ENCODE measurements at regions not wholly inside any gene's neighbourhood (a gene's known extent, or its start where the extent isn't known, plus 50 kb on each side); places are given as distances from the start of the nearest gene placed in this dataset.

GRCh38 chr5:39604491-39604890 is 179.7 kb upstream of the DAB2 start:
- no peak overlapping the region for H3K4me3 Mint-ChIP-seq
- no peaks in the 10 kb centered on the region for H3K4me1 Mint-ChIP-seq
- ATAC-seq (no peak), DNase-seq (no peak)
- no peaks in the 10 kb centered on the region for H3K9me3 Mint-ChIP-seq (ENCODE audit: low read depth)
- CTCF ChIA-PET, result no interaction called here
- H3K36me3 Mint-ChIP-seq, result no peaks in the 10 kb centered on the region
- no peak overlapping the region for H3K27ac Mint-ChIP-seq
- H3K27me3 Mint-ChIP-seq, result peaks cover 11% of the 10 kb centered on the region

GRCh38 chr5:39599721-39600431 is 175.1 kb upstream of the DAB2 start:
- peaks cover 35% of the 10 kb centered on the region for H3K27me3 Mint-ChIP-seq
- no peaks in the 10 kb centered on the region for H3K4me1 Mint-ChIP-seq
- H3K36me3 Mint-ChIP-seq, result no peaks in the 10 kb centered on the region
- no peak for ATAC-seq
- no peaks in the 10 kb centered on the region for H3K9me3 Mint-ChIP-seq (ENCODE audit: low read depth)
- no peak for DNase-seq
- no peak overlapping the region for H3K27ac Mint-ChIP-seq
- CTCF ChIA-PET, result no interaction called here
- no peak overlapping the region for H3K4me3 Mint-ChIP-seq

GRCh38 chr5:39598661-39599248 is 174.0 kb upstream of the DAB2 start:
- Mint-ChIP-seq H3K27me3 (peaks cover 36% of the 10 kb centered on the region), H3K36me3 (no peaks in the 10 kb centered on the region), H3K4me3 (no peak overlapping the region), H3K4me1 (no peaks in the 10 kb centered on the region), H3K27ac (no peak overlapping the region), H3K9me3 (ENCODE audit: low read depth) (no peaks in the 10 kb centered on the region)
- ATAC-seq (no peak), DNase-seq (no peak)
- CTCF ChIA-PET, result no interaction called here

GRCh38 chr5:39588179-39588578 is 163.4 kb upstream of the DAB2 start:
- H3K27ac Mint-ChIP-seq, result no peak overlapping the region
- ATAC-seq, result no peak

GRCh38 chr5:39587675-39588074 is 162.9 kb upstream of the DAB2 start:
- no peaks in the 10 kb centered on the region for H3K9me3 Mint-ChIP-seq (ENCODE audit: low read depth)
- ATAC-seq (no peak), DNase-seq (no peak)
- H3K4me3 Mint-ChIP-seq, result no peak overlapping the region
- CTCF ChIA-PET, result no interaction called here
- H3K27me3 Mint-ChIP-seq, result peaks cover 32% of the 10 kb centered on the region
- no peaks in the 10 kb centered on the region for H3K4me1 Mint-ChIP-seq
- H3K27ac Mint-ChIP-seq, result no peak overlapping the region
- H3K36me3 Mint-ChIP-seq, result no peaks in the 10 kb centered on the region

More at GRCh38 chr5:39588179-39588578, 163.4 kb upstream of the DAB2 start:
- Mint-ChIP-seq H3K4me1 (no peaks in the 10 kb centered on the region), H3K36me3 (no peaks in the 10 kb centered on the region), H3K9me3 (ENCODE audit: low read depth) (no peaks in the 10 kb centered on the region), H3K27me3 (peaks cover 30% of the 10 kb centered on the region), H3K4me3 (no peak overlapping the region)
- no peak for DNase-seq
- CTCF ChIA-PET, result no interaction called here

- Mint-ChIP-seq H3K27ac (no peak overlapping the region), H3K9me3 (ENCODE audit: low read depth) (no peaks in the 10 kb centered on the region), H3K27me3 (peaks cover 31% of the 10 kb centered on the region), H3K36me3 (no peaks in the 10 kb centered on the region), H3K4me1 (no peaks in the 10 kb centered on the region), H3K4me3 (no peak overlapping the region)
- ATAC-seq, result no peak
- CTCF ChIA-PET, result no interaction called here
- DNase-seq, result no peak
Observed at GRCh38 chr5:39586185-39586584, 161.4 kb upstream of the DAB2 start.

GRCh38 chr5:39584927-39585326 is 160.1 kb upstream of the DAB2 start:
- Mint-ChIP-seq H3K27ac (no peak overlapping the region), H3K9me3 (ENCODE audit: low read depth) (no peaks in the 10 kb centered on the region), H3K4me3 (no peak overlapping the region), H3K36me3 (no peaks in the 10 kb centered on the region), H3K27me3 (peaks cover 22% of the 10 kb centered on the region), H3K4me1 (peaks cover 2% of the 10 kb centered on the region)
- DNase-seq (no peak), ATAC-seq (no peak)
- CTCF ChIA-PET, result no interaction called here

GRCh38 chr5:39580702-39581453 is 156.1 kb upstream of the DAB2 start:
- peaks cover 14% of the 10 kb centered on the region for H3K27me3 Mint-ChIP-seq
- no peaks in the 10 kb centered on the region for H3K9me3 Mint-ChIP-seq (ENCODE audit: low read depth)
- H3K4me3 Mint-ChIP-seq, result no peak overlapping the region
- CTCF ChIA-PET, result interaction anchor here (0.9 to 1.2 kb wide), 2 partner anchors 9 to 33 kb away, joined by 3 to 4 read pairs; no protein-coding TSS in a partner anchor
- no peak for DNase-seq
- no peak for ATAC-seq
- no peaks in the 10 kb centered on the region for H3K36me3 Mint-ChIP-seq
- H3K4me1 Mint-ChIP-seq, result peaks cover 2% of the 10 kb centered on the region
- H3K27ac Mint-ChIP-seq, result no peak overlapping the region

GRCh38 chr5:39579750-39580149 is 155.0 kb upstream of the DAB2 start:
- CTCF ChIA-PET, result interaction anchor here (1.1 to 1.5 kb wide), 2 partner anchors 9 to 369 kb away, joined by 4 to 6 read pairs; no protein-coding TSS in a partner anchor
- Mint-ChIP-seq H3K27ac (no peak overlapping the region), H3K27me3 (peaks cover 18% of the 10 kb centered on the region), H3K9me3 (ENCODE audit: low read depth) (no peaks in the 10 kb centered on the region), H3K36me3 (no peaks in the 10 kb centered on the region), H3K4me1 (peaks cover 2% of the 10 kb centered on the region), H3K4me3 (no peak overlapping the region)
- DNase-seq, result no peak
- no peak for ATAC-seq

GRCh38 chr5:39578887-39579497 is 154.2 kb upstream of the DAB2 start:
- DNase-seq (no peak), ATAC-seq (no peak)
- Mint-ChIP-seq H3K9me3 (ENCODE audit: low read depth) (no peaks in the 10 kb centered on the region), H3K4me1 (peaks cover 2% of the 10 kb centered on the region), H3K27me3 (peaks cover 21% of the 10 kb centered on the region), H3K4me3 (no peak overlapping the region), H3K27ac (no peak overlapping the region), H3K36me3 (no peaks in the 10 kb centered on the region)
- CTCF ChIA-PET, result interaction anchor here (0.6 to 1.5 kb wide), 6 partner anchors 8 to 1297 kb away, joined by 3 to 6 read pairs (median 4); no protein-coding TSS in a partner anchor

- Mint-ChIP-seq H3K9me3 (ENCODE audit: low read depth) (no peaks in the 10 kb centered on the region), H3K4me3 (no peak overlapping the region), H3K27ac (no peak overlapping the region), H3K27me3 (peaks cover 23% of the 10 kb centered on the region), H3K4me1 (peaks cover 2% of the 10 kb centered on the region), H3K36me3 (no peaks in the 10 kb centered on the region)
- CTCF ChIA-PET, result interaction anchor here (1.3 kb wide), 1 partner anchor 134 kb away, joined by 3 read pairs; no protein-coding TSS in a partner anchor
- ATAC-seq (no peak), DNase-seq (no peak)
Observed at GRCh38 chr5:39577529-39577928, 152.7 kb upstream of the DAB2 start.

GRCh38 chr5:39570403-39571027 is 145.7 kb upstream of the DAB2 start:
- CTCF ChIA-PET, result interaction anchor here (0.6 to 1.6 kb wide), 4 partner anchors 8 to 490 kb away, joined by 3 to 8 read pairs (median 4); no protein-coding TSS in a partner anchor
- H3K36me3 Mint-ChIP-seq, result no peaks in the 10 kb centered on the region
- DNase-seq (no peak), ATAC-seq (no peak)
- H3K9me3 Mint-ChIP-seq (ENCODE audit: low read depth), result no peaks in the 10 kb centered on the region
- H3K27me3 Mint-ChIP-seq, result peaks cover 19% of the 10 kb centered on the region
- H3K4me3 Mint-ChIP-seq, result no peak overlapping the region
- no peak overlapping the region for H3K27ac Mint-ChIP-seq
- peaks cover 2% of the 10 kb centered on the region for H3K4me1 Mint-ChIP-seq

- CTCF ChIA-PET, result interaction anchor here (1.5 kb wide), 1 partner anchor 9 kb away, joined by 6 read pairs; no protein-coding TSS in a partner anchor
- Mint-ChIP-seq H3K4me3 (no peak overlapping the region), H3K27ac (no peak overlapping the region), H3K27me3 (peaks cover 18% of the 10 kb centered on the region), H3K4me1 (peaks cover 2% of the 10 kb centered on the region), H3K36me3 (no peaks in the 10 kb centered on the region), H3K9me3 (ENCODE audit: low read depth) (no peaks in the 10 kb centered on the region)
- ATAC-seq, result no peak
- no peak for DNase-seq
Observed at GRCh38 chr5:39569857-39570256, 145.1 kb upstream of the DAB2 start.

All from activated CD8-positive, alpha-beta memory T cell treated with anti-CD3 and anti-CD28 coated beads, Interleukin-2, amount 10 ng/mL, durations not matched to agents 7 days and 5 days (primary cell).